ENCODE measurements at regions not wholly inside any gene's neighbourhood (a gene's known extent, or its start where the extent isn't known, plus 50 kb on each side); places are given as distances from the start of the nearest gene placed in this dataset.
"Not testable (repeated sequence)": the region's sequence is repeated elsewhere in the genome, so short reads cannot be mapped to it uniquely, and the experiment has no call there.

DNA sequence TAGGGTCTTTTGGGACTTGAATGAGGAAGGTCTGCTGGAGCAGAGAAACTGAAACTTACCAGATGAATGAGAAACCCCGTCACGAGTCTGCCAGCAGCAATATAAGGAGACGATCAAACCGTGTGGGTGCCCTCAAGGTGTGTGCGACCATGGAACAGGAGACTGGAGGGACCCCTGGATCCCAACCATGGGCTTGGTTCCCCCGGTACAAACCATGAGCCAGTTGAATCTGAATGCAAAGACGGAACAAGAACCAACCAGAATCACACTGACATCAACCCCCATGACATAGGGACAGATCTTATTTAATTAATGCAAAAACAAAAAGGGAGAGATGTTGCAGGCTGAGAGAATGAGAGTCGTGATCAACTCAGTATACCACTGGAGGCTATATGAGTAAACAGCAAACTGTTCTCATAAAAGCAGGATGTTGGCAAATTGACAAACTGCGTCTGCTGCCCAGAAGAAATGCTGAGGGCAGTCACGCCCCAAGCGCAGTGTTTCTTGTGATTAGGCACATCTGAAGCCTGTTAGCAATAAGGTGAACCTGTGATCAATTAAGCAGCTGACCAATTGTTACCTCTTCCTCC lies 475.5 kb upstream of the ACO1 start:
- Mint-ChIP-seq H3K9me3 (no peaks in the 10 kb centered on the region), H3K27ac (peak overlapping the region in 3 of 10 donors; percentile 6 to 38 (median 18)), H3K36me3 (no peaks in the 10 kb centered on the region), H3K4me1 (peaks cover 0 to 7% (median 3%) of the 10 kb centered on the region in 4 donors), H3K27me3 (peaks cover 0 to 1% (median under 1%) of the 10 kb centered on the region in 5 donors), H3K4me3 (peak overlapping the region in 9 of 10 donors; percentile 12 to 60 (median 40))
- DNase-seq (no peak), ATAC-seq (no peak)
- POLR2A ChIA-PET, result no interaction called here

- POLR2A ChIA-PET, result no interaction called here
- DNase-seq (no peak), ATAC-seq (no peak)
Observed at GRCh38 chr9:31912636-31913035, 471.8 kb upstream of the ACO1 start.

GRCh38 chr9:31916591-31917241 lies 467.7 kb upstream of the ACO1 start:
- H3K4me1 Mint-ChIP-seq, result no peaks in the 10 kb centered on the region

More at GRCh38 chr9:31912636-31913035, 471.8 kb upstream of the ACO1 start:
- Mint-ChIP-seq H3K27ac (no peak overlapping the region), H3K4me3 (no peak overlapping the region), H3K36me3 (no peaks in the 10 kb centered on the region), H3K9me3 (peaks cover 0 to 2% (median 0%) of the 10 kb centered on the region in 9 donors), H3K4me1 (peaks cover 0 to 7% (median 3%) of the 10 kb centered on the region in 4 donors), H3K27me3 (peaks cover 0 to 1% (median 0%) of the 10 kb centered on the region in 5 donors)

GRCh38 chr9:31937737-31938136 lies 446.7 kb upstream of the ACO1 start:
- H3K27ac Mint-ChIP-seq, H3K36me3 Mint-ChIP-seq, POLR2A ChIA-PET, H3K27me3 Mint-ChIP-seq, H3K4me3 Mint-ChIP-seq, H3K4me1 Mint-ChIP-seq, DNase-seq, ATAC-seq: not testable (repeated sequence)
- peaks cover 0 to 21% (median 0%) of the 10 kb centered on the region in 9 donors for H3K9me3 Mint-ChIP-seq

More at GRCh38 chr9:31916591-31917241, 467.7 kb upstream of the ACO1 start:
- DNase-seq (no peak), ATAC-seq (no peak)
- no peaks in the 10 kb centered on the region for H3K27me3 Mint-ChIP-seq
- H3K27ac Mint-ChIP-seq, result no peak overlapping the region
- peaks cover 0 to 4% (median 0%) of the 10 kb centered on the region in 3 donors for H3K36me3 Mint-ChIP-seq
- no peak overlapping the region for H3K4me3 Mint-ChIP-seq
- POLR2A ChIA-PET, result no interaction called here
- peaks cover 0 to 7% (median 2%) of the 10 kb centered on the region in 9 donors for H3K9me3 Mint-ChIP-seq

- DNase-seq (no peak), ATAC-seq (no peak)
- Mint-ChIP-seq H3K27me3 (peaks cover 0 to 6% (median 1%) of the 10 kb centered on the region in 5 donors), H3K36me3 (no peaks in the 10 kb centered on the region), H3K9me3 (peaks cover 0 to 6% (median 2%) of the 10 kb centered on the region in 9 donors), H3K4me1 (no peaks in the 10 kb centered on the region), H3K27ac (no peak overlapping the region), H3K4me3 (no peak overlapping the region)
- POLR2A ChIA-PET, result no interaction called here
Observed at GRCh38 chr9:31950756-31951155, 433.7 kb upstream of the ACO1 start.

DNA sequence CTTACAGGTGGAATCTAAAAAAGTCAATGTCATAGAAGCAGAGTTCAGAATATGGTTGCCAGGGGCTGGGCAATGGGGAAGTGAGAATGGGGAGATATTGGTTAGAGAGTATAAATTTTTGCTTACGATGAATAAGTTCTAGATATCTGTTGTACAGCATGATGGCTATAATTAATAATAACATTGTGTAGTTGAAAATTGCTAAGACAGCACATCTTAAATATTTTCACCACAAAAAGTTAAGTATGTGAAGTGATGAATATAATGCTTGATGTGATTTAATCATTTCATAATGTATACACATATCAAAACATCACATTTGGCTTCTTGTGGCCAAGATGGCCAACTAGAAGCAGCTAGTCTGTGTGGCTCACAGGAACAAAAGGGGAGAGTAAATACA lies 425.9 kb upstream of the ACO1 start:
- POLR2A ChIA-PET, result no interaction called here
- ATAC-seq, result no peak

DNA sequence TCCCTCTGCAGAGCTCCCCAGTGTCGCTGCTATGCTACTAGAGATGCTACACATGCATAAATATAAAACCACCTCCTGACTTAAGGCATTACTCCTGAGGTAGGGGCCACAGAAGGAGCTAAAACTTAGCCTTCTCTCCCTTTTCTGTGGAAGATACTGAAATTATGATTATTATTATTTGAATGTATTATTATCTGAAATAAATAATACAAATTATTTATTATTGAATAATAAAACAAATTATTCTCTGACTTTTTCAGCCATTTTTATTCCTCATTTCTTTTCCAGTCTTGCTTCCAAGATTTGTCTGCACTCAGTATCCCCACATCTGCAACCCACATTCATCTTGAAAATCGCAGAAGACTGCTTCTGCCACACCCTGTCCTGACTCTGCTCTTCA lies 414.9 kb upstream of the ACO1 start:
- POLR2A ChIA-PET, result no interaction called here
- no peak for DNase-seq
- no peaks in the 10 kb centered on the region for H3K4me1 Mint-ChIP-seq
- H3K9me3 Mint-ChIP-seq, result peaks cover 0 to 2% (median 0%) of the 10 kb centered on the region in 9 donors
- H3K27ac Mint-ChIP-seq, result no peak overlapping the region
- no peak for ATAC-seq
- no peaks in the 10 kb centered on the region for H3K27me3 Mint-ChIP-seq
- no peak overlapping the region for H3K4me3 Mint-ChIP-seq
- H3K36me3 Mint-ChIP-seq, result no peaks in the 10 kb centered on the region

More for the DNA sequence above, 425.9 kb upstream of the ACO1 start:
- Mint-ChIP-seq H3K27me3 (peaks cover 0 to 5% (median 3%) of the 10 kb centered on the region in 5 donors), H3K4me1 (no peaks in the 10 kb centered on the region), H3K27ac (no peak overlapping the region), H3K4me3 (no peak overlapping the region), H3K9me3 (peaks cover 8 to 60% (median 41%) of the 10 kb centered on the region in 9 donors), H3K36me3 (peaks cover 0 to 40% (median 4%) of the 10 kb centered on the region in 3 donors)
- no peak for DNase-seq

GRCh38 chr9:31983895-31984294 lies 400.5 kb upstream of the ACO1 start:
- H3K9me3 Mint-ChIP-seq, result peaks cover 5 to 32% (median 17%) of the 10 kb centered on the region in 9 donors
- no peak overlapping the region for H3K27ac Mint-ChIP-seq
- peak in 1 of 2 donors; percentile 62 for ATAC-seq
- H3K27me3 Mint-ChIP-seq, result peaks cover 0 to 4% (median 0%) of the 10 kb centered on the region in 5 donors
- no peak overlapping the region for H3K4me3 Mint-ChIP-seq
- no peaks in the 10 kb centered on the region for H3K4me1 Mint-ChIP-seq
- DNase-seq, result no peak
- peaks cover 0 to 16% (median 4%) of the 10 kb centered on the region in 3 donors for H3K36me3 Mint-ChIP-seq
- POLR2A ChIA-PET, result no interaction called here

DNA sequence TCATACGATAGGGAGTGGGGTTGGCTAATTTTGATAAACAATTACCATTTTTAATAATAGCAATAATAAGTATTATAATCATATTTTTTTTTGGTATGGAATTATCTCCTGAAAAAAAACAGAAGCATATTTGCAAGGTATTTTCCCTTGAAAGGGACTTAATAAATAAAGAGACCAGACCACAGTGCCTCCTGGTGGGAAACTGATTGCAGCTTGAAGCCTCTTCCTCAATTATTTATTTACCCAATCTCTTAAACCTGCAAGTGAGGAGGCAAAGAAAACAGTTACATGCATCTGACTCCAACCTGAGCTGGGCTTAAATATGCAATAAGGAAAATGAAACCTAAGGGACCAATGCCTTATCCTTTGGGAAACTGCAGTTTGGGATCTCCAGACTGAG lies 388.1 kb upstream of the ACO1 start:
- DNase-seq (no peak), ATAC-seq (no peak)
- H3K27me3 Mint-ChIP-seq, result peaks cover 0 to 2% (median 0%) of the 10 kb centered on the region in 5 donors
- no peak overlapping the region for H3K27ac Mint-ChIP-seq
- POLR2A ChIA-PET, result no interaction called here
- peaks cover 0 to 2% (median 0%) of the 10 kb centered on the region in 4 donors for H3K4me1 Mint-ChIP-seq
- H3K36me3 Mint-ChIP-seq, result no peaks in the 10 kb centered on the region
- H3K9me3 Mint-ChIP-seq, result peaks cover 0 to 14% (median 2%) of the 10 kb centered on the region in 9 donors
- no peak overlapping the region for H3K4me3 Mint-ChIP-seq

DNA sequence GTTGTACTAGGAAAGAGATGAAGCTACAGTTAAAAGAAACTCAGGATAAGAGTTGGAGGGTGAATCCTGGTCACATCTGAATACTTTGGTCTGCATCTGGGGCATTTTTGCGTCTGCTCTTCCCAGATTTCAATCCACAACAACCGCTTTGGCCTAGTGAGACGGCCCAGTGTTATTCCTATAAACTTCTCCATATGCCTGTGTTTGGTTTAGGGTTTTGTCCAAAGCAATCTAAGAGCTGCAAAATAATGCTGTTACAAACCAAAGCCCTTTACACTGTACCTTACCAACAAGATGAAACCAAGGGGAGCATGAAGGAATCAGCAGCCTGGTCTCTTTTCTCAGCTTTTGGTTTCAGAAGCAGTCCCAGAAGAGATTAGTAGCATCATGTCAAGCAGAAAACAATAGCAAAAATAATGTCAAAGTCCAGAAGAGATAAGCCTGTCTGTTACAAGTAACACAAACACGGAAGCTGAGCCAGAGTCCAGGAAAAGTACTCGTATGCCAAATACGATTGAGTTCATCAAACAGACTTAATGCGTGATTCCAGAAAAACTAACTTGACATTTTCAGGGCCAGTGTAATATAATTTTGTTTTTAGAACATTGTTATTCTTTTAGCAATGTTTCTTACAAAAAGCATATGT lies 379.9 kb upstream of the ACO1 start:
- Mint-ChIP-seq H3K36me3 (no peaks in the 10 kb centered on the region), H3K27me3 (no peaks in the 10 kb centered on the region), H3K9me3 (peaks cover 0 to 4% (median 0%) of the 10 kb centered on the region in 9 donors), H3K4me1 (peaks cover 0 to 2% (median 0%) of the 10 kb centered on the region in 4 donors), H3K27ac (no peak overlapping the region), H3K4me3 (no peak overlapping the region)
- DNase-seq, result no peak
- POLR2A ChIA-PET, result no interaction called here
- no peak for ATAC-seq

DNA sequence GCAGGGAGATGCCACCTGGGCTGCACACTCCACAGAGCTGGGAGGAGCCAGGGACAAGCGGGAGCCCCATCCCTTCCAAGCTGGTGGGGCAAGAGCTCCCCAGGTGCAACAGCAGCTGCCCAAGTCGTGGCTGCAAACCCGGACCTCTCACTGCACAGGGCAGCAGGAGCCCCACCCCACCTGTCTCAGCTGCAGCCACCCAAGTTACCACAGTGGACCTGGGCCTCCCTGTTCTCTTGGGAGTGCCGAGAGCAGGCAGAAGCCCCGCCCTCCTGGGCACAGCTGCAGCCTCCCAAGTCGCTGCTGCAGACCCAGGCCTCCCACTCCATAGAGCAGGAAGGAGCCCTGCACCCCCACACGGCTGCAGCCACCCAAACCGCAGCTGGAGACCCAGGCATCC lies 374.1 kb upstream of the ACO1 start:
- Mint-ChIP-seq H3K27me3 (no peaks in the 10 kb centered on the region), H3K4me3 (no peak overlapping the region), H3K36me3 (no peaks in the 10 kb centered on the region), H3K9me3 (no peaks in the 10 kb centered on the region), H3K4me1 (peaks cover 0 to 2% (median 0%) of the 10 kb centered on the region in 4 donors), H3K27ac (peak overlapping the region in 1 of 10 donors; percentile 12)
- no peak for DNase-seq
- no peak for ATAC-seq
- POLR2A ChIA-PET, result no interaction called here

GRCh38 chr9:32011049-32011448 lies 373.4 kb upstream of the ACO1 start:
- Mint-ChIP-seq H3K27ac (peak overlapping the region in 1 of 10 donors; percentile 16), H3K4me1 (peaks cover 0 to 2% (median 0%) of the 10 kb centered on the region in 4 donors), H3K9me3 (peaks cover 0 to 2% (median 0%) of the 10 kb centered on the region in 9 donors), H3K27me3 (no peaks in the 10 kb centered on the region), H3K36me3 (no peaks in the 10 kb centered on the region), H3K4me3 (no peak overlapping the region)
- POLR2A ChIA-PET, result no interaction called here
- no peak for DNase-seq
- ATAC-seq, result no peak

DNA sequence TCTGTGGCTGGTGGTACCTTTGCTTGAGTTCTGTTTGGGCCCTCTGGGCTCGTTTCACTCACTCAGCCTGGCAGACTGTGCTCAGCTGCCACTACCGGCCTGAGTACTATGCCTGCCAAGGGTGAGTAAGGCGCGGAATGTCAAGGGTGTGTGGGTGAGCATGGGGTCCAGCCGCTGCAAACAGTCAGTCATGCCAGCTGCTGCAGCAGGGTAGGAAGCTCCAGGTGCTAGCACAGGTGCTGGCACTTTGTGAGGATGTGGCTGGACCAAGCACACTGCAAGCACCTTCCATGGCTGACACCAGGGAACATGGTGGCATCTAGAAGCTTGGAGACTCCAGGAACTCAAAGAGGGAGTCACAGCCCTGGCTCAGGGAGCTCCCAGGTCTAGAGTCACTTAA lies 368.6 kb upstream of the ACO1 start:
- Mint-ChIP-seq H3K27ac (peak overlapping the region in 1 of 10 donors; percentile 65), H3K4me1 (no peaks in the 10 kb centered on the region), H3K4me3 (no peak overlapping the region), H3K36me3 (no peaks in the 10 kb centered on the region), H3K27me3 (peaks cover 0 to 2% (median 0%) of the 10 kb centered on the region in 5 donors), H3K9me3 (peaks cover 0 to 2% (median 0%) of the 10 kb centered on the region in 9 donors)
- POLR2A ChIA-PET, result no interaction called here
- ATAC-seq, result no peak
- DNase-seq, result no peak

All from naive thymus-derived CD8-positive, alpha-beta T cell (primary cell).